Prostate gland (tissue), 2 donors: ENCODE measurements at regions not wholly inside any gene's neighbourhood (a gene's known extent, or its start where the extent isn't known, plus 50 kb on each side); places are given as distances from the start of the nearest gene placed in this dataset.

ENCODE experiments used
- POLR2AphosphoS5 ChIP-seq: sonication (generic); formaldehyde crosslinking; IDR thresholded peaks from one replicate; pipeline ENCODE4 v1.6.1; 2017; ENCODE audit warnings: antibody characterized with exemption
- TF ChIP-seq, protein P1 (sequence below), 4 experiments: fragments of 200-600 bp in 2 of 4; fragments of 450-650 bp in 2 of 4; sonication (generic) in 2 of 4; IDR thresholded peaks; 1 replicate in 3 of 4; 2 replicates in 1 of 4; pipeline ENCODE4 v1.5.1; 2016 to 2019; ENCODE audit warnings: antibody characterized with exemption in 4 of 4, mild to moderate bottlenecking in 2 of 4, moderate library complexity in 2 of 4

- TF ChIP-seq, protein P1, sequence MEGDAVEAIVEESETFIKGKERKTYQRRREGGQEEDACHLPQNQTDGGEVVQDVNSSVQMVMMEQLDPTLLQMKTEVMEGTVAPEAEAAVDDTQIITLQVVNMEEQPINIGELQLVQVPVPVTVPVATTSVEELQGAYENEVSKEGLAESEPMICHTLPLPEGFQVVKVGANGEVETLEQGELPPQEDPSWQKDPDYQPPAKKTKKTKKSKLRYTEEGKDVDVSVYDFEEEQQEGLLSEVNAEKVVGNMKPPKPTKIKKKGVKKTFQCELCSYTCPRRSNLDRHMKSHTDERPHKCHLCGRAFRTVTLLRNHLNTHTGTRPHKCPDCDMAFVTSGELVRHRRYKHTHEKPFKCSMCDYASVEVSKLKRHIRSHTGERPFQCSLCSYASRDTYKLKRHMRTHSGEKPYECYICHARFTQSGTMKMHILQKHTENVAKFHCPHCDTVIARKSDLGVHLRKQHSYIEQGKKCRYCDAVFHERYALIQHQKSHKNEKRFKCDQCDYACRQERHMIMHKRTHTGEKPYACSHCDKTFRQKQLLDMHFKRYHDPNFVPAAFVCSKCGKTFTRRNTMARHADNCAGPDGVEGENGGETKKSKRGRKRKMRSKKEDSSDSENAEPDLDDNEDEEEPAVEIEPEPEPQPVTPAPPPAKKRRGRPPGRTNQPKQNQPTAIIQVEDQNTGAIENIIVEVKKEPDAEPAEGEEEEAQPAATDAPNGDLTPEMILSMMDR (IDR thresholded peaks at IDR 0.05): no peak
- no peak for TF ChIP-seq POLR2AphosphoS5
Measured at GRCh38 chr3:44020143-44020542, 221.5 kb upstream of the TOPAZ1 start.
